ENCODE measurements at regions not wholly inside any gene's neighbourhood (a gene's known extent, or its start where the extent isn't known, plus 50 kb on each side); places are given as distances from the start of the nearest gene placed in this dataset.

GRCh38 chr2:219731173-219731572 lies 103.7 kb downstream of the SLC4A3 start:
- TF ChIP-seq CTCF (IDR thresholded peaks at IDR 0.05) (no peak), EP300 (IDR thresholded peaks at IDR 0.05) (no peak)
